Fibroblast of villous mesenchyme (primary cell): ENCODE measurements at regions not wholly inside any gene's neighbourhood (a gene's known extent, or its start where the extent isn't known, plus 50 kb on each side); places are given as distances from the start of the nearest gene placed in this dataset.

Experiments
- DNase-seq: peaks from one replicate; pipeline ENCODE4 v3.0.0-alpha.2; 2010; ENCODE audit warnings: low read depth
- H3K4me3 ChIP-seq: 2 replicates; pipeline ENCODE4 v1.5.1; 2011; ENCODE audit warnings: low read depth, mild to moderate bottlenecking, low read length
- CTCF ChIP-seq: IDR thresholded peaks from 2 replicates; pipeline ENCODE4 v1.5.1; 2012; ENCODE audit warnings: low read depth, mild to moderate bottlenecking, low read length; ENCODE audit not compliant: insufficient read depth

GRCh38 chr1:177476676-177477075 is 305.9 kb downstream of the BRINP2 start:
- no peak overlapping the region for H3K4me3 ChIP-seq
- TF ChIP-seq CTCF: no peak
- no peak for DNase-seq

- no peak for TF ChIP-seq CTCF
- DNase-seq: no peak
- no peak overlapping the region for H3K4me3 ChIP-seq
Measured at GRCh38 chr1:177472567-177472966, 301.8 kb downstream of the BRINP2 start.

- no peak overlapping the region for H3K4me3 ChIP-seq
- TF ChIP-seq CTCF: no peak
- peak; percentile 41 for DNase-seq
Measured at GRCh38 chr1:177471244-177471643, 300.5 kb downstream of the BRINP2 start.

- H3K4me3 ChIP-seq: no peak overlapping the region
- DNase-seq: no peak
- TF ChIP-seq CTCF: no peak
Measured at GRCh38 chr1:177469519-177469918, 298.8 kb downstream of the BRINP2 start.

- TF ChIP-seq CTCF: no peak
- no peak for DNase-seq
- H3K4me3 ChIP-seq: no peak overlapping the region
Measured at GRCh38 chr1:177466286-177466685, 295.5 kb downstream of the BRINP2 start.

GRCh38 chr1:177464686-177465085 is 293.9 kb downstream of the BRINP2 start:
- DNase-seq: no peak
- no peak overlapping the region for H3K4me3 ChIP-seq
- TF ChIP-seq CTCF: no peak

GRCh38 chr1:177451191-177451590 is 280.4 kb downstream of the BRINP2 start:
- TF ChIP-seq CTCF: no peak
- no peak for DNase-seq
- H3K4me3 ChIP-seq: no peak overlapping the region
